ENCODE measurements at regions not wholly inside any gene's neighbourhood (a gene's known extent, or its start where the extent isn't known, plus 50 kb on each side); places are given as distances from the start of the nearest gene placed in this dataset.

DNA sequence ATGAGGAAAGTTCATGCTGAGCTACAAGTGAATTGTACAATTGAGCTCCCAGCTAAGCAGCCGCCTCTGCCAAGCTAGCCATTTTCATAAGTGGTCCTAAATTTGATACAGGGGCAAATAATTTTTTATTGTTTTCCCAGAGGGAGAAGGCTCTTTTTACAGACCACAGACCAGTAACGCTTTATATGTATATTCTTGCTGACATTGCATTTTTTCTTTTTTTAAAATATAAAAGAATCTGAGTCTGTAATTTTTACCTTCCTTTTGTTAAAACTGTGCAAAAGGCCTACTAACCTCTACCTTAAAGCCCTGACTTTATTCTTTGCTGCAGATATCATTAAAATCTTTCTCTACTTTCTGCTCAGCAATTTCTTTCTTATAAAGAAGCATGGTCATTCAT, 501.2 kb upstream of the INTU start:
- no peak overlapping the region for H3K4me2 ChIP-seq (ENCODE audit: low read length)
- H3K79me2 ChIP-seq (ENCODE audit: insufficient read depth, low read length) = no peaks in the 10 kb centered on the region
- no peak overlapping the region for H3K9ac ChIP-seq (ENCODE audit: low read length)

DNA sequence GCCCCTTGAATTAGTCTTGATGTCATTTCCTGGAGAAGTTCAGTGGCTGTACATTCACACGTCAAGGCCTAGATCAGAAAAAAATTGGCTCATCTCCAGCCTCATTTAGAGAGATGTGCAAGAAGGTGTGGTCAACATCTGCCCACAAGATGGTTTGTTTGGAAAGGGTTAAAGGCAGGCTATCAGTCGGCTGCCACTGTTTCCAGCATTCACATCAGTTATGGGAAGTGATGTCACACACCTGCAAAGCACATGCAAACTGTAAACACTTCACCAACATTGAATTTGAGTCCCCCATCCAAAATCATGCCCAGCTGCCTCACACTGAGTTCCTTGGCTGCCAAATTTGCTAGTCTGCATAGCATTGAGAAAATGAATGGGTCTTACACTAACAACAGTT, 498.3 kb upstream of the INTU start:
- Mint-ChIP-seq H3K27me3 (ENCODE audit: low read depth, unreplicated experiment) (no peaks in the 10 kb centered on the region), H3K27ac (ENCODE audit: unreplicated experiment) (no peak overlapping the region), H3K36me3 (ENCODE audit: low read depth, unreplicated experiment) (no peaks in the 10 kb centered on the region), H3K4me1 (ENCODE audit: low read depth, unreplicated experiment) (no peaks in the 10 kb centered on the region), H3K9me3 (ENCODE audit: unreplicated experiment) (no peaks in the 10 kb centered on the region), H3K4me3 (ENCODE audit: unreplicated experiment) (no peak overlapping the region)
- Histone ChIP-seq H3K4me3 (ENCODE audit: insufficient read depth, low read depth, low read length) (no peak overlapping the region), H3K4me1 (ENCODE audit: insufficient read depth, low read length) (no peaks in the 10 kb centered on the region), H3K4me2 (ENCODE audit: low read length) (no peak overlapping the region), H2AFZ (ENCODE audit: low read depth, low read length) (no peak overlapping the region), H3K79me2 (ENCODE audit: insufficient read depth, low read length) (no peaks in the 10 kb centered on the region), H3K27ac (ENCODE audit: low read depth, low read length) (no peak overlapping the region), H3K9ac (ENCODE audit: low read length) (no peak overlapping the region), H3K36me3 (ENCODE audit: insufficient read depth, low read length) (no peaks in the 10 kb centered on the region), H3K27me3 (ENCODE audit: insufficient read depth, low read length) (no peaks in the 10 kb centered on the region), H3K9me3 (ENCODE audit: insufficient read depth, low read depth, low read length) (no peaks in the 10 kb centered on the region), H4K20me1 (ENCODE audit: insufficient read depth, low read length) (no peaks in the 10 kb centered on the region)
- TF ChIP-seq EZH2 (IDR thresholded peaks at IDR 0.05; ENCODE audit: insufficient read depth, low read length) = no peak
- TF ChIP-seq, protein P1, sequence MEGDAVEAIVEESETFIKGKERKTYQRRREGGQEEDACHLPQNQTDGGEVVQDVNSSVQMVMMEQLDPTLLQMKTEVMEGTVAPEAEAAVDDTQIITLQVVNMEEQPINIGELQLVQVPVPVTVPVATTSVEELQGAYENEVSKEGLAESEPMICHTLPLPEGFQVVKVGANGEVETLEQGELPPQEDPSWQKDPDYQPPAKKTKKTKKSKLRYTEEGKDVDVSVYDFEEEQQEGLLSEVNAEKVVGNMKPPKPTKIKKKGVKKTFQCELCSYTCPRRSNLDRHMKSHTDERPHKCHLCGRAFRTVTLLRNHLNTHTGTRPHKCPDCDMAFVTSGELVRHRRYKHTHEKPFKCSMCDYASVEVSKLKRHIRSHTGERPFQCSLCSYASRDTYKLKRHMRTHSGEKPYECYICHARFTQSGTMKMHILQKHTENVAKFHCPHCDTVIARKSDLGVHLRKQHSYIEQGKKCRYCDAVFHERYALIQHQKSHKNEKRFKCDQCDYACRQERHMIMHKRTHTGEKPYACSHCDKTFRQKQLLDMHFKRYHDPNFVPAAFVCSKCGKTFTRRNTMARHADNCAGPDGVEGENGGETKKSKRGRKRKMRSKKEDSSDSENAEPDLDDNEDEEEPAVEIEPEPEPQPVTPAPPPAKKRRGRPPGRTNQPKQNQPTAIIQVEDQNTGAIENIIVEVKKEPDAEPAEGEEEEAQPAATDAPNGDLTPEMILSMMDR (IDR thresholded peaks at IDR 0.05; ENCODE audit: insufficient read depth, low read depth, low read length) = no peak
- DNase-seq (ENCODE audit: low read depth) (no peak), FAIRE-seq (no peak)

More for the DNA sequence above, 501.2 kb upstream of the INTU start:
- H3K4me1 ChIP-seq (ENCODE audit: insufficient read depth, low read length) = no peaks in the 10 kb centered on the region
- no peaks in the 10 kb centered on the region for H3K36me3 ChIP-seq (ENCODE audit: insufficient read depth, low read length)
- FAIRE-seq (no peak), DNase-seq (ENCODE audit: low read depth) (no peak)
- no peak overlapping the region for H3K4me3 Mint-ChIP-seq (ENCODE audit: unreplicated experiment)
- no peak overlapping the region for H3K27ac Mint-ChIP-seq (ENCODE audit: unreplicated experiment)
- H3K4me1 Mint-ChIP-seq (ENCODE audit: low read depth, unreplicated experiment) = no peaks in the 10 kb centered on the region
- no peaks in the 10 kb centered on the region for H4K20me1 ChIP-seq (ENCODE audit: insufficient read depth, low read length)
- H3K27me3 Mint-ChIP-seq (ENCODE audit: low read depth, unreplicated experiment) = no peaks in the 10 kb centered on the region
- TF ChIP-seq EZH2 (IDR thresholded peaks at IDR 0.05; ENCODE audit: insufficient read depth, low read length) = no peak
- TF ChIP-seq, protein P1 (IDR thresholded peaks at IDR 0.05; ENCODE audit: insufficient read depth, low read depth, low read length) = no peak
- no peak overlapping the region for H2AFZ ChIP-seq (ENCODE audit: low read depth, low read length)
- H3K9me3 ChIP-seq (ENCODE audit: insufficient read depth, low read depth, low read length) = no peaks in the 10 kb centered on the region
- no peaks in the 10 kb centered on the region for H3K9me3 Mint-ChIP-seq (ENCODE audit: unreplicated experiment)
- no peak overlapping the region for H3K27ac ChIP-seq (ENCODE audit: low read depth, low read length)
- no peaks in the 10 kb centered on the region for H3K27me3 ChIP-seq (ENCODE audit: insufficient read depth, low read length)
- no peak overlapping the region for H3K4me3 ChIP-seq (ENCODE audit: insufficient read depth, low read depth, low read length)
- H3K36me3 Mint-ChIP-seq (ENCODE audit: low read depth, unreplicated experiment) = no peaks in the 10 kb centered on the region

DNA sequence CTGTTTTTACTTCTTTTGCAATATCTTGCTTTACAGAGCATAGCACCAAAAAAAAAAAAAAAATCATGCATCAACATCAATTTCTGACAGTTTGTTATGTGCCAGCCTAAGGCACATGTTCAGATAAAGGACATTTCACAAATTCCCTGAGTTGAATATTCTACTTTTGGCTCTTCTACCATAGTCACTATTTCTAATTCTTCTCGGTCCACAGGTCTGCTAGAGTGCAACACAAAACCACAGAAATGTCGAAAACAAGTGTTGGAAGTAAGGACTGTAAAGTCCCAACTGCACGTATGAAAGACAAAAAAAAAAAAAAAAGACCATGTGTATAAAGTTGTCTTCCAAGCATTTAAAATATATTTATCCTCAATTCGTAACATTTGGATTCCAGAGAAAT, 494.2 kb upstream of the INTU start:
- Histone ChIP-seq H3K9ac (ENCODE audit: low read length) (no peak overlapping the region), H3K27me3 (ENCODE audit: insufficient read depth, low read length) (no peaks in the 10 kb centered on the region), H4K20me1 (ENCODE audit: insufficient read depth, low read length) (no peaks in the 10 kb centered on the region), H3K27ac (ENCODE audit: low read depth, low read length) (no peak overlapping the region), H2AFZ (ENCODE audit: low read depth, low read length) (no peak overlapping the region), H3K79me2 (ENCODE audit: insufficient read depth, low read length) (no peaks in the 10 kb centered on the region), H3K9me3 (ENCODE audit: insufficient read depth, low read depth, low read length) (no peaks in the 10 kb centered on the region), H3K4me2 (ENCODE audit: low read length) (no peak overlapping the region), H3K4me3 (ENCODE audit: insufficient read depth, low read depth, low read length) (no peak overlapping the region), H3K36me3 (ENCODE audit: insufficient read depth, low read length) (no peaks in the 10 kb centered on the region), H3K4me1 (ENCODE audit: insufficient read depth, low read length) (peaks cover 8% of the 10 kb centered on the region)
- Mint-ChIP-seq H3K9me3 (ENCODE audit: unreplicated experiment) (no peaks in the 10 kb centered on the region), H3K4me3 (ENCODE audit: unreplicated experiment) (no peak overlapping the region), H3K4me1 (ENCODE audit: low read depth, unreplicated experiment) (peaks cover 11% of the 10 kb centered on the region), H3K27me3 (ENCODE audit: low read depth, unreplicated experiment) (no peaks in the 10 kb centered on the region), H3K27ac (ENCODE audit: unreplicated experiment) (no peak overlapping the region), H3K36me3 (ENCODE audit: low read depth, unreplicated experiment) (no peaks in the 10 kb centered on the region)
- FAIRE-seq (no peak), DNase-seq (ENCODE audit: low read depth) (peak; percentile 53)
- TF ChIP-seq, protein P1 (IDR thresholded peaks at IDR 0.05; ENCODE audit: insufficient read depth, low read depth, low read length) = no peak
- no peak for TF ChIP-seq EZH2 (IDR thresholded peaks at IDR 0.05; ENCODE audit: insufficient read depth, low read length)
